CD4-positive, alpha-beta T cell treated with Interferon gamma for 1 hour (primary cell): ENCODE measurements at regions not wholly inside any gene's neighbourhood (a gene's known extent, or its start where the extent isn't known, plus 50 kb on each side); places are given as distances from the start of the nearest gene placed in this dataset.

ENCODE experiments used
- DNase-seq: peaks from one replicate; pipeline ENCODE4 v3.0.0-alpha.2; 2020

- DNase-seq, result peak; percentile 61
Observed at GRCh38 chr17:81345228-81346089, 49.8 kb upstream of the BAHCC1 start.
